ELR (cell line): ENCODE measurements at regions not wholly inside any gene's neighbourhood (a gene's known extent, or its start where the extent isn't known, plus 50 kb on each side); places are given as distances from the start of the nearest gene placed in this dataset.

Source experiments
- DNase-seq: peaks from one replicate; pipeline ENCODE4 v3.0.0-alpha.2; 2015; ENCODE audit warnings: low read depth

- DNase-seq = no peak
Observed at GRCh38 chr17:34825884-34826283, 135.4 kb downstream of the CCT6B start.

- DNase-seq = no peak
Observed at GRCh38 chr17:34825102-34825501, 136.2 kb downstream of the CCT6B start.

GRCh38 chr17:34823023-34823422, 138.2 kb downstream of the CCT6B start:
- DNase-seq = no peak

GRCh38 chr17:34822007-34822739, 139.1 kb downstream of the CCT6B start:
- DNase-seq = no peak

- no peak for DNase-seq
Observed at GRCh38 chr17:34820922-34821321, 140.3 kb downstream of the CCT6B start.

GRCh38 chr17:34820248-34820801, 140.9 kb downstream of the CCT6B start:
- DNase-seq = no peak

- DNase-seq = no peak
Observed at GRCh38 chr17:34817252-34818035, 143.8 kb downstream of the CCT6B start.

GRCh38 chr17:34816848-34817247, 144.4 kb downstream of the CCT6B start:
- no peak for DNase-seq

GRCh38 chr17:34813290-34813689, 148.0 kb downstream of the CCT6B start:
- DNase-seq = no peak

- DNase-seq = no peak
Observed at GRCh38 chr17:34811561-34811960, 149.7 kb downstream of the CCT6B start.

GRCh38 chr17:34800661-34801060, 160.6 kb downstream of the CCT6B start:
- no peak for DNase-seq

- DNase-seq = no peak
Observed at GRCh38 chr17:34799751-34800150, 161.5 kb downstream of the CCT6B start.

GRCh38 chr17:34798581-34798980, 162.7 kb downstream of the CCT6B start:
- no peak for DNase-seq

GRCh38 chr17:34797720-34798119, 163.5 kb downstream of the CCT6B start:
- peak; percentile 25 for DNase-seq

GRCh38 chr17:34793231-34793908, 167.9 kb downstream of the CCT6B start:
- DNase-seq = no peak

- DNase-seq = no peak
Observed at GRCh38 chr17:34788696-34789095, 172.6 kb downstream of the CCT6B start.

- no peak for DNase-seq
Observed at GRCh38 chr17:34784526-34784925, 176.7 kb downstream of the CCT6B start.

- no peak for DNase-seq
Observed at GRCh38 chr17:34782271-34782670, 179.0 kb downstream of the CCT6B start.

GRCh38 chr17:34781571-34782108, 179.6 kb downstream of the CCT6B start:
- peak; percentile 75 for DNase-seq

GRCh38 chr17:34781071-34781470, 180.2 kb downstream of the CCT6B start:
- peak; percentile 42 for DNase-seq

- DNase-seq = no peak
Observed at GRCh38 chr17:34780438-34780837, 180.8 kb downstream of the CCT6B start.
